ENCODE measurements at regions not wholly inside any gene's neighbourhood (a gene's known extent, or its start where the extent isn't known, plus 50 kb on each side); places are given as distances from the start of the nearest gene placed in this dataset.

DNA sequence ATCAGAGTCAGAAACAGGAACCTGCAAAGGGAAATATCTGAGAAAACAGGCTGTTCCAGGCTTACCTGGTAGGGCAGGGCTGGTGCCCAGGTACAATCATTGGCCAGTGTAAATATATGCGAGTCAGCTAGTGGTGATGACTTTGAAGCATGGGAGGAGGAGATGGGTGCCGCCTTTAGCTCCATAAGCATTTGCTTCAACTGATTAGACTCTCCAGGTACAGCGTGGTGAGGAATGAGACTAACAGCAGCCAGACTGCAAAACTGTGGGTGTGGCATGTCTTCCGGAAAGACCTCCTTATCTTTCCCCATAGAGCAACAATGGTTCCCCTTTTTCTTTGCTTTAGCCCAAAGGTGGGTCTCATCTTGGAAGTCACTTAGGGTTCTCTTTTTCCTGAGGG, 137.2 kb downstream of the LRIG2 start:
- no peak for ATAC-seq
- Histone ChIP-seq H3K4me2 (no peak overlapping the region), H3K4me1 (no peaks in the 10 kb centered on the region), H3K4me3 (no peak overlapping the region), H3K27ac (no peak overlapping the region), H3K9me3 (no peaks in the 10 kb centered on the region)
- FAIRE-seq: no peak
- ChIA-PET CTCF (no interaction called here), POLR2A (no interaction called here)
- no peak for DNase-seq (ENCODE audit: low read depth in 1 of 2, low spot score in 1 of 2)
- TF ChIP-seq RAD21 (conservative IDR thresholded peaks at IDR 0.05 in 1 of 2, IDR thresholded peaks at IDR 0.05 in 1 of 2) (no peak), EP300 (IDR thresholded peaks at IDR 0.05) (no peak), TP53 (CRISPR knock-in tag; IDR thresholded peaks at IDR 0.05) (no peak), RFX5 (IDR thresholded peaks at IDR 0.05) (no peak), SREBF2 (IDR thresholded peaks at IDR 0.05) (no peak), ATOH8 (CRISPR knock-in tag; IDR thresholded peaks at IDR 0.05; ENCODE audit: low read depth) (no peak), NFE2L2 (conservative IDR thresholded peaks at IDR 0.05; ENCODE audit: low read length) (no peak), CBX8 (IDR thresholded peaks at IDR 0.05) (no peak), KDM5A (IDR thresholded peaks at IDR 0.05) (no peak), CHD4 (IDR thresholded peaks at IDR 0.05; ENCODE audit: borderline replicate concordance) (no peak), PBX3 (IDR thresholded peaks at IDR 0.05) (no peak), JUN (IDR thresholded peaks at IDR 0.05) (no peak), HEYL (CRISPR knock-in tag; IDR thresholded peaks at IDR 0.05) (no peak), ZC3H11A (IDR thresholded peaks at IDR 0.05) (no peak), FOXS1 (CRISPR knock-in tag; IDR thresholded peaks at IDR 0.05) (no peak)
- TF ChIP-seq, protein P1, sequence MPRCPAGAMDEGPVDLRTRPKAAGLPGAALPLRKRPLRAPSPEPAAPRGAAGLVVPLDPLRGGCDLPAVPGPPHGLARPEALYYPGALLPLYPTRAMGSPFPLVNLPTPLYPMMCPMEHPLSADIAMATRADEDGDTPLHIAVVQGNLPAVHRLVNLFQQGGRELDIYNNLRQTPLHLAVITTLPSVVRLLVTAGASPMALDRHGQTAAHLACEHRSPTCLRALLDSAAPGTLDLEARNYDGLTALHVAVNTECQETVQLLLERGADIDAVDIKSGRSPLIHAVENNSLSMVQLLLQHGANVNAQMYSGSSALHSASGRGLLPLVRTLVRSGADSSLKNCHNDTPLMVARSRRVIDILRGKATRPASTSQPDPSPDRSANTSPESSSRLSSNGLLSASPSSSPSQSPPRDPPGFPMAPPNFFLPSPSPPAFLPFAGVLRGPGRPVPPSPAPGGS (IDR thresholded peaks at IDR 0.05): no peak
- TF ChIP-seq, protein P2, sequence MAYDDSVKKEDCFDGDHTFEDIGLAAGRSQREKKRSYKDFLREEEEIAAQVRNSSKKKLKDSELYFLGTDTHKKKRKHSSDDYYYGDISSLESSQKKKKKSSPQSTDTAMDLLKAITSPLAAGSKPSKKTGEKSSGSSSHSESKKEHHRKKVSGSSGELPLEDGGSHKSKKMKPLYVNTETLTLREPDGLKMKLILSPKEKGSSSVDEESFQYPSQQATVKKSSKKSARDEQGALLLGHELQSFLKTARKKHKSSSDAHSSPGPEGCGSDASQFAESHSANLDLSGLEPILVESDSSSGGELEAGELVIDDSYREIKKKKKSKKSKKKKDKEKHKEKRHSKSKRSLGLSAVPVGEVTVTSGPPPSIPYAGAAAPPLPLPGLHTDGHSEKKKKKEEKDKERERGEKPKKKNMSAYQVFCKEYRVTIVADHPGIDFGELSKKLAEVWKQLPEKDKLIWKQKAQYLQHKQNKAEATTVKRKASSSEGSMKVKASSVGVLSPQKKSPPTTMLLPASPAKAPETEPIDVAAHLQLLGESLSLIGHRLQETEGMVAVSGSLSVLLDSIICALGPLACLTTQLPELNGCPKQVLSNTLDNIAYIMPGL (CRISPR knock-in tag; IDR thresholded peaks at IDR 0.05; ENCODE audit: borderline replicate concordance): no peak
- 84% methylated on average over 4 of the region's 4 CpGs for WGBS (ENCODE audit: missing lambda C conversion rate)

- POLR2A ChIA-PET: no interaction called here
Measured at GRCh38 chr1:113211467-113211866, 138.5 kb downstream of the LRIG2 start.

More at GRCh38 chr1:113211467-113211866, 138.5 kb downstream of the LRIG2 start:
- ATAC-seq (no peak), DNase-seq (ENCODE audit: low read depth in 1 of 2, low spot score in 1 of 2) (no peak), FAIRE-seq (no peak)
- Histone ChIP-seq H3K4me1 (no peaks in the 10 kb centered on the region), H3K9me3 (no peaks in the 10 kb centered on the region), H3K4me3 (no peak overlapping the region), H3K4me2 (no peak overlapping the region), H3K27ac (no peak overlapping the region)
- CTCF ChIA-PET: no interaction called here
- WGBS (ENCODE audit: missing lambda C conversion rate): 69% methylated on average over 5 of the region's 5 CpGs
- no peak for TF ChIP-seq RARB (CRISPR knock-in tag; IDR thresholded peaks at IDR 0.05)
- TF ChIP-seq RFX5 (IDR thresholded peaks at IDR 0.05): no peak
- no peak for TF ChIP-seq HES2 (IDR thresholded peaks at IDR 0.05)
- TF ChIP-seq, protein P3, sequence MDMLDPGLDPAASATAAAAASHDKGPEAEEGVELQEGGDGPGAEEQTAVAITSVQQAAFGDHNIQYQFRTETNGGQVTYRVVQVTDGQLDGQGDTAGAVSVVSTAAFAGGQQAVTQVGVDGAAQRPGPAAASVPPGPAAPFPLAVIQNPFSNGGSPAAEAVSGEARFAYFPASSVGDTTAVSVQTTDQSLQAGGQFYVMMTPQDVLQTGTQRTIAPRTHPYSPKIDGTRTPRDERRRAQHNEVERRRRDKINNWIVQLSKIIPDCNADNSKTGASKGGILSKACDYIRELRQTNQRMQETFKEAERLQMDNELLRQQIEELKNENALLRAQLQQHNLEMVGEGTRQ (IDR thresholded peaks at IDR 0.05): no peak
- TF ChIP-seq FOSL2 (IDR thresholded peaks at IDR 0.05): no peak
- no peak for TF ChIP-seq FOSL2 (CRISPR knock-in tag; IDR thresholded peaks at IDR 0.05)
- TF ChIP-seq PBX3 (IDR thresholded peaks at IDR 0.05): no peak
- no peak for TF ChIP-seq ZC3H11A (IDR thresholded peaks at IDR 0.05)
- TF ChIP-seq CEBPB (IDR thresholded peaks at IDR 0.05): no peak
- no peak for TF ChIP-seq CBX2 (IDR thresholded peaks at IDR 0.05; ENCODE audit: borderline replicate concordance, low read depth)
- no peak for TF ChIP-seq NFE2L2 (conservative IDR thresholded peaks at IDR 0.05; ENCODE audit: low read length)
- TF ChIP-seq GATA3 (IDR thresholded peaks at IDR 0.05; ENCODE audit: borderline replicate concordance): no peak
- TF ChIP-seq HOXA7 (CRISPR knock-in tag; IDR thresholded peaks at IDR 0.05): no peak
- TF ChIP-seq KDM1A (IDR thresholded peaks at IDR 0.05; ENCODE audit: low read depth): no peak
- no peak for TF ChIP-seq EHF (CRISPR knock-in tag; IDR thresholded peaks at IDR 0.05)
